Germinal center (tissue), 1 donor: ENCODE measurements at regions not wholly inside any gene's neighbourhood (a gene's known extent, or its start where the extent isn't known, plus 50 kb on each side); places are given as distances from the start of the nearest gene placed in this dataset.
A peak's percentile ranks its signal among the peaks of the same experiment; 100 is the strongest.

Source experiments
- DNase-seq: peaks from one replicate; pipeline ENCODE4 v3.0.0; 2012; ENCODE audit warnings: mixed read lengths, low spot score

GRCh38 chr10:20978617-20979016, 81.5 kb upstream of the NEBL start:
- DNase-seq = no peak

DNA sequence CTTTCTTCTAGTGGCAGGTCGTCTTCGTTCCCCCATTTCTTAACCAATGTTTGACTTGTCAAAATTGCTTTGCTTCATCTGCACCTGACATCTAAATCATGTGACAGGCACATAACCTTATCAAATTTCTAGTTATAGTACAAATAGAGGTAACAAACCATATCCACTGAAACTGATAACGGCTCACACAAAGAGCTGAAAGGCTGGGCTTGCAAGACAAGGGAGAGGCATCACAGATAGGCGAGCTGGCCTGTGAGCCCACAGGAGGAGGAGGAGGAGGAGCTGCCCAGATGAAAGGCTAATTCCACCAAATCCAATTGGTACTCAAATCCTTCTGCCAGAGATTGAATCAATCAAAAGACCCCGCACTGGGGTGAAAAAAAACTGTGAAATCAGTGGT, 80.2 kb upstream of the NEBL start:
- no peak for DNase-seq

DNA sequence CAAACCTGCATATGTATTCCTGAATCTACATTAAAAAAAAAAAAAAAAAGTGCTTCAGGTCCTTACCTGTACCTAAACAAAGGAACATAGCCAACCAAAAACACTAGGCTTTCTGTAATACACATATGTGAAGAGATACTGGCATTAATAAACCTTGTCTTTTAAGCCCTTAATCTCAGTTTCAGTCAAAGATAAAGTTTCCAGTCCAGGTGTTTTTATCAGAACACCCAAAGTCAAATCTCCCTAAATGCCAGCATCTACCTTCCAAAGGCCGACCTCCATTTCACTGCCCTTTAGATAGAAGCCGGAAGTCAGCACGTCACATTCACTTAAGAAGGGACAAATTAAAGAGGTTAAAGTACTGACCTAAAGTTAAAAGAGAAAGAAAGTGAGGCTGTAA, 79.8 kb upstream of the NEBL start:
- DNase-seq = no peak

DNA sequence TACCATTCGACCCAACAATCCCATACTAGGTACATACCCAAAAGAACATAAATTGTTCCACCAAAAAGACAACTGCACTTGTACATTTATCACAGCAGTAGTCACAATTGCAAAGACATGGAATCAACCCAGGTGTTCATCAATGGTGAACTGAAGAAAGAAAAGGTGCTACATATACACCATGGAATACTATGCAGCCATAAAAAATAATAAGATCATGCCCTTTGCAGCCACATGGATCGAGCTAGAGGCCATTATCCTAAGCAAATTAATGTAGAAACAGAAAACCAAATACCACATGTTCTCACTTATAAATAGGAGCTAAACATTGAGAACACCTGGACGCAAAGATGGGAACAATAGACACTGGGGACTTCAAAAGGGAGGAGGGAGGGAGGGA, 79.3 kb upstream of the NEBL start:
- no peak for DNase-seq

GRCh38 chr10:20975236-20975635, 78.1 kb upstream of the NEBL start:
- DNase-seq = no peak

DNA sequence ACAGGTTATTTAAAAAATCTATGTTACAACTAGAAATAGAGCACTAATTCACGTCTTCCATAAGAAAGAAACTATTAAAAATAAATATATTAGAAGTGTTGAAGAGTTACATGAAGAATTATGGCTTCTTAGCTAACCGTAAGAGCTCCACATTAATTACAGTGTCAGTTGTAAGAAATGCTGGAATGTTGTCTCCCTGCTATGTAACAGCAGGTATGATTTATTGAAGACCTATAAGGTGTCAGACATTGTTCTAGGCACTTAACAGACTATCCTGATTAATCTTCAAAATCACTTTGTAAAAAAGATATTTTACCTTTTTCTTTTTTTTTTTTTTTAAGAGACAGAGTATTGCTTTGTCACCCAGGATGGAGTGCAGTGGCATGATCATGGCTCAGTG, 75.8 kb upstream of the NEBL start:
- no peak for DNase-seq

- DNase-seq = no peak
These were observed 74.8 kb upstream of the NEBL start for GRCh38 chr10:20971901-20972300.

- DNase-seq = peak; percentile 63
These were observed 73.6 kb upstream of the NEBL start for GRCh38 chr10:20970708-20971107.

DNA sequence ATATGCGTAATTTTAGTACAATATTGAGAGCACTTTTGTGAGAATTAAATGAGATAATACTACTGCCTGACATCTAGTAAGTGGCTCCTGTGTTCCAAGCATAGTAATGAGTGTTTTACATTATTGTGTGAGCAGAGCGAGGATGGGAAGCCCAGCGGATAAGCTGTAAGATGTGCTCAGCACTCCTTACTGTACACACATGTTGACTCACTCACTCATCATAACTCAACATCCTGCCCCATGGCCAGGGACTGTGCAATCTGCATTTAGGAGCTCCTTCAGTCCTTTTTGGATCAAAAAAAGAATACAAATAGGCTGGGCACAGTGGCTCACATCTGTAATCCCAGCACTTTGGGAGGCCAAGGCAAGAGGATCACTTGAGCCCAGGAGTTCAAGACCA, 72.9 kb upstream of the NEBL start:
- no peak for DNase-seq

- no peak for DNase-seq
These were observed 69.3 kb upstream of the NEBL start for GRCh38 chr10:20966426-20966825.

GRCh38 chr10:20963721-20964595, 66.8 kb upstream of the NEBL start:
- no peak for DNase-seq

GRCh38 chr10:20963056-20963455, 65.9 kb upstream of the NEBL start:
- no peak for DNase-seq

DNA sequence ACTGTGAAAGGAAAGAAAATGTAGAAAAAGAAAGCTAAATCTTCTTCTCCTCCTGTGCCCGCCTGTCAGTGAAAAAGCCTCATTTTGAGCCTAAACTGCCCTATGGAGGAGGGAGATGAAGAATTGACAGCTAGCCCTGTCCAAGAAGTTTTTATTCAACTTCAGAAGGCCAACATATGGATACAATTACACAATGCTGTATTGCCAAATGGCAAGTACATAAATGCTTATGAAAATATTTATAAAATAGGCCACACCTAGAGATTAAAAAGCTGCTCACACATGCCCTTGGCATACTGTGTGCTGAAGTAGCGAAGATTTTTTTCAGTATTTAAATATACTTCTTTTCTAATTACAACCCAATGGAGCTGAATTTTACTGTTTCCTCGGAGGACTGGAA, 65.1 kb upstream of the NEBL start:
- no peak for DNase-seq

GRCh38 chr10:20959242-20959641, 62.1 kb upstream of the NEBL start:
- no peak for DNase-seq

GRCh38 chr10:20958764-20959163, 61.7 kb upstream of the NEBL start:
- no peak for DNase-seq

DNA sequence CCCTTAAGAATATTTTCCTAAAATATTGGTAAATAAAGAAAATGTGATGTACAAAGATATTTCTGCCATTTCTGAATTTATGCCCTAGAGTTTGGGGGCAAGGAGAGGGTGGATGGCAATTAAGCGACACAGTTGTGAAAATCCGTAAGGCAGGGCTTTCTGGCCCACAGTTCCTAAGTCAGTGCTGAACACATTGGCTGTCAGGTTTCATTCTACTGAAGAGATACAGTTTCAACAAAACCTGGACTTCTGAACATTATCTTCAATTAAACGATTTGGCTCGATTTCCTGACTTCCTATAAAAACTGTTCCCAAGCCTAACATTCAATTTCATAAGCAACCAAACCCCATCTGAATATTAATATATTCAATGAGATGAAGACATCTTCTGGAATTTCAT, 61.1 kb upstream of the NEBL start:
- DNase-seq = no peak

GRCh38 chr10:20957744-20958143, 60.6 kb upstream of the NEBL start:
- DNase-seq = no peak

- no peak for DNase-seq
These were observed 59.7 kb upstream of the NEBL start for GRCh38 chr10:20956843-20957242.

- DNase-seq = no peak
These were observed 58.3 kb upstream of the NEBL start for GRCh38 chr10:20955355-20955893.

GRCh38 chr10:20954519-20954918, 57.4 kb upstream of the NEBL start:
- no peak for DNase-seq

DNA sequence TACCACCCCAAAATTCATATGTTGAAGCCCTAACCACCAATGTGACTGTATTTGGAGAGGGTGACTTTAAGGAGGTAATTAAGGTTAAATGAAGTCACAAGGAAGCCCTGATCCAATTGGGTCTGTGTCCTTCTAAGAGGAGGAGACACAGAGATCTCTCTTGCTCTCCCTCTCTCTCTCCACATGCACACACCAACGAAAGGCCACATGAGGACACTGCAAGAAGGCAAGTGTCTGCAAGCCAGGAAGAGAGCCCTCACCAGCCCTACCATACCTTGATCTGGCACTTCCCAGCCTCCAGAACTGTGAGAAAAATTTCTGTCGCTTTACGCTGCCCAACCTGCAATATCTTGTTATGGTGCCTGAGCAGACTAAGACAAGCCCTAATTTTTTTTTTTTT, 56.0 kb upstream of the NEBL start:
- no peak for DNase-seq

DNA sequence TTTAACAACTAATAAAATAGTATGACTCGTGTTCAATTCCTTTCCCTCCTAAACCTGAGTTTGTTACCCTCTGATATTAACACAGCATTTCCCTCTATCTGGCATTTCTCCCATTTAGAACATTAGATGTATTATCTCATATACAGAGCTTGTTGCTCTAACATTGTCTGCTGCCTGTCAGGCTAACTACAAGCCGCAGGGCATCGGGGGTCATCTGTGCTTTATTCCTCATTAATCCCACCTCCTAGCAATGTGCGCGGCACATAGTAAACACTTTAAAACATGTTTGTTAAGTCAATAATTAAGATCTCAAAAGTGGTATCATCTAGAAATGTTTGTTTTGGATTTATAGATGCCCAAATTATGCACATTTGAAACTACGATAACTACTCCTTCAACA, 52.9 kb upstream of the NEBL start:
- no peak for DNase-seq

DNA sequence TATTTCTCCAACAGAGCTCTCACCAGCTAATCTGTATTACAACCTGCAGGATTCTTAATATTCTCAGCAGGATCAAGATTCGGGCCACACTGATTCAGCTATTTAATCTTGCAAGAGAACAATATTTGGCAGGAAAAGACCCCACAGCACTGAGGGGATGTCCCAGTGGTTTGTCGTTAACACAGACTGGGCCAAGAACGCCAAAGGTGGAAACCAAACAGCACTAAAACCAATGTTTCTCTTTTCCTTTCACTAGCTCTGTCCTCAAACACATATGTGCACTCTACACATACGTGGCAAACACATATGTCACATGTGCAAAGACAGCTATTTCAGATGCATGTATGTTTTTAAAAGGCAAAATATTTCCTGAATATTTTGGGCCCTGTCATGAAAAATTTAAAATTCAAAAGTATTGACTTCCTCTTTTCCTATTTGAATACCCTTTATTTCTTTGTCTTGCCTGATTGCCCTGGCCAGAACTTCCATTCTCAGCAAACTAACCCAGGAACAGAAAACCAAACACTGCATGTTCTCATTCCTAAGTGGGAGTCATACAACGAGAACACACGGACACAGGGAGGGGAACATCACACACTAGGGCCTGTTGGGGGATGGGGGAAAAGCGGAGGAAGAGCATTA, 51.7 kb upstream of the NEBL start:
- DNase-seq = peak; percentile 20
